ENCODE measurements at regions not wholly inside any gene's neighbourhood (a gene's known extent, or its start where the extent isn't known, plus 50 kb on each side); places are given as distances from the start of the nearest gene placed in this dataset.

DNA sequence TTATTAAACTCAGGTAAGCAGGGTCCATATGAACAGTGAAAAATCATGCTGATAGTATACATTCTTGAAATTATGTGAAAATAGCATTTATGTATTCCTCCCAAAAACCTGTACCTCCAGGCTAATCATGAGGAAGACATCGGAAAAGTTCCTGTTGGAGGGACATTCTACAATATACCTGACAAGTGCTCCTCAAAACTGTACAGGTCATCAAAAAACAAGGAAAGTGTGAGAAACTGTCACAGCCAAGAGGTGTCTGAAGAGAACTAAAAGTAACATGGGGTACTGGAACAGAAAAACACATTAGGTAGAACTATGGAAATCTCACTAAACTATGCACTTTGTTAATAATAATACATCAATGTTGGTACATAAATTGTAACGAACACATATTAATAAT lies 326.7 kb downstream of the CRPPA start:
- TF ChIP-seq, protein P1, sequence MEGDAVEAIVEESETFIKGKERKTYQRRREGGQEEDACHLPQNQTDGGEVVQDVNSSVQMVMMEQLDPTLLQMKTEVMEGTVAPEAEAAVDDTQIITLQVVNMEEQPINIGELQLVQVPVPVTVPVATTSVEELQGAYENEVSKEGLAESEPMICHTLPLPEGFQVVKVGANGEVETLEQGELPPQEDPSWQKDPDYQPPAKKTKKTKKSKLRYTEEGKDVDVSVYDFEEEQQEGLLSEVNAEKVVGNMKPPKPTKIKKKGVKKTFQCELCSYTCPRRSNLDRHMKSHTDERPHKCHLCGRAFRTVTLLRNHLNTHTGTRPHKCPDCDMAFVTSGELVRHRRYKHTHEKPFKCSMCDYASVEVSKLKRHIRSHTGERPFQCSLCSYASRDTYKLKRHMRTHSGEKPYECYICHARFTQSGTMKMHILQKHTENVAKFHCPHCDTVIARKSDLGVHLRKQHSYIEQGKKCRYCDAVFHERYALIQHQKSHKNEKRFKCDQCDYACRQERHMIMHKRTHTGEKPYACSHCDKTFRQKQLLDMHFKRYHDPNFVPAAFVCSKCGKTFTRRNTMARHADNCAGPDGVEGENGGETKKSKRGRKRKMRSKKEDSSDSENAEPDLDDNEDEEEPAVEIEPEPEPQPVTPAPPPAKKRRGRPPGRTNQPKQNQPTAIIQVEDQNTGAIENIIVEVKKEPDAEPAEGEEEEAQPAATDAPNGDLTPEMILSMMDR (IDR thresholded peaks at IDR 0.05; ENCODE audit: low read depth, low read length) = no peak
- TF ChIP-seq POLR2A (IDR thresholded peaks at IDR 0.05; ENCODE audit: extremely low read depth, insufficient read length) = no peak
- TF ChIP-seq, protein P2, sequence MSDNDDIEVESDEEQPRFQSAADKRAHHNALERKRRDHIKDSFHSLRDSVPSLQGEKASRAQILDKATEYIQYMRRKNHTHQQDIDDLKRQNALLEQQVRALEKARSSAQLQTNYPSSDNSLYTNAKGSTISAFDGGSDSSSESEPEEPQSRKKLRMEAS (IDR thresholded peaks at IDR 0.05; ENCODE audit: low read depth, low read length) = no peak
- TF ChIP-seq MYC (IDR thresholded peaks at IDR 0.05; ENCODE audit: low read depth, low read length) = no peak

Data from NB4 (cell line).